CD14-positive monocyte (primary cell): ENCODE measurements at regions not wholly inside any gene's neighbourhood (a gene's known extent, or its start where the extent isn't known, plus 50 kb on each side); places are given as distances from the start of the nearest gene placed in this dataset.

ENCODE experiments used
- DNase-seq, 3 donors: peaks; one replicate each; pipeline ENCODE4 v3.0.0-alpha.2; 2011 to 2022
- H2AFZ ChIP-seq: 2 replicates; pipeline ENCODE4 v1.6.0; 2012; ENCODE audit warnings: mild to moderate bottlenecking, low read depth, low read length, inconsistent platforms; ENCODE audit not compliant: insufficient read depth, poor library complexity, severe bottlenecking
- H3K27ac ChIP-seq, 2 donors: 1 replicate in 1 of 2; 2 replicates in 1 of 2; pipeline ENCODE4 v1.5.1; 2012 to 2013; ENCODE audit warnings: low read length in 2 of 2, control low read depth in 1 of 2, inconsistent platforms in 1 of 2, low read depth in 1 of 2, mild to moderate bottlenecking in 1 of 2
- H3K27me3 ChIP-seq, 2 donors: one replicate each; pipeline versions ENCODE4 v1.6.0 to v1.6.1; 2011 to 2013; ENCODE audit warnings: low read length in 2 of 2; ENCODE audit not compliant: control insufficient read depth in 2 of 2, insufficient read depth in 2 of 2
- H3K36me3 ChIP-seq, 2 donors: replicated peaks in 1 of 2; 1 replicate in 1 of 2; 2 replicates in 1 of 2; pipeline versions ENCODE4 v1.5.1 to v1.6.1; 2012 to 2013; ENCODE audit warnings: low read length in 2 of 2, control low read depth in 1 of 2, inconsistent platforms in 1 of 2, mild to moderate bottlenecking in 1 of 2; ENCODE audit not compliant: insufficient read depth in 2 of 2, control insufficient read depth in 1 of 2
- H3K4me1 ChIP-seq, 2 donors: 1 replicate in 1 of 2; 2 replicates in 1 of 2; pipeline versions ENCODE4 v1.5.1 to v1.6.1; 2012 to 2013; ENCODE audit warnings: low read length in 2 of 2, control low read depth in 1 of 2, inconsistent platforms in 1 of 2, mild to moderate bottlenecking in 1 of 2, moderate library complexity in 1 of 2; ENCODE audit not compliant: insufficient read depth in 2 of 2, control insufficient read depth in 1 of 2
- H3K4me2 ChIP-seq: replicated peaks from 2 replicates; pipeline ENCODE3; 2012; ENCODE audit warnings: low read length, moderate library complexity, mild to moderate bottlenecking; ENCODE audit not compliant: poor library complexity, severe bottlenecking; ENCODE audit errors: extremely low read depth
- H3K4me3 ChIP-seq, 3 experiments: fragments of 200-600 bp in 1 of 3; sonication (generic) in 1 of 3; replicated peaks in 1 of 3; 1 replicate in 2 of 3; 2 replicates in 1 of 3; pipeline ENCODE4 v1.5.1; 2011 to 2013; ENCODE audit warnings: low read length in 3 of 3, mild to moderate bottlenecking in 3 of 3, control low read depth in 2 of 3, low read depth in 2 of 3, inconsistent platforms in 1 of 3, moderate library complexity in 1 of 3
- H3K79me2 ChIP-seq: 2 replicates; pipeline ENCODE4 v1.6.0; 2012; ENCODE audit warnings: mild to moderate bottlenecking, control low read depth, inconsistent platforms, low read length, moderate library complexity; ENCODE audit not compliant: insufficient read depth
- H3K9ac ChIP-seq: 2 replicates; pipeline ENCODE4 v1.6.0; 2017; ENCODE audit warnings: low read length, mild to moderate bottlenecking; ENCODE audit not compliant: insufficient read depth, poor library complexity, severe bottlenecking
- H3K9me3 ChIP-seq, 2 donors: replicated peaks in 1 of 2; 1 replicate in 1 of 2; 2 replicates in 1 of 2; pipeline versions ENCODE4 v1.5.1 to v1.6.1; 2012 to 2013; ENCODE audit warnings: low read length in 2 of 2, control low read depth in 1 of 2; ENCODE audit not compliant: control insufficient read depth in 1 of 2, insufficient read depth in 1 of 2
- H4K20me1 ChIP-seq: 2 replicates; pipeline ENCODE4 v1.6.0; 2012; ENCODE audit warnings: mild to moderate bottlenecking, low read length, control low read depth, moderate library complexity; ENCODE audit not compliant: insufficient read depth
- H3K27ac Mint-ChIP-seq, 7 donors: one replicate each; pipeline ENCODE4 v1.8.0; 2020; ENCODE audit warnings: mild to moderate bottlenecking in 7 of 7, mixed read lengths in 7 of 7, moderate library complexity in 6 of 7, inconsistent platforms in 2 of 7
- H3K27me3 Mint-ChIP-seq, 3 donors: one replicate each; pipeline ENCODE4 v1.8.0; 2021 to 2022; ENCODE audit warnings: low read depth in 3 of 3, mild to moderate bottlenecking in 3 of 3, mixed read lengths in 3 of 3, moderate library complexity in 3 of 3, inconsistent platforms in 1 of 3
- H3K36me3 Mint-ChIP-seq, 2 donors: one replicate each; pipeline ENCODE4 v1.8.0; 2020; ENCODE audit warnings: mixed read lengths in 2 of 2, inconsistent platforms in 1 of 2, mild to moderate bottlenecking in 1 of 2
- H3K4me1 Mint-ChIP-seq: one replicate; pipeline ENCODE4 v1.8.0; 2020; ENCODE audit warnings: mild to moderate bottlenecking, mixed read lengths
- H3K4me3 Mint-ChIP-seq, 2 donors: one replicate each; pipeline ENCODE4 v1.8.0; 2020; ENCODE audit warnings: mild to moderate bottlenecking in 2 of 2, mixed read lengths in 2 of 2, moderate library complexity in 1 of 2
- H3K9me3 Mint-ChIP-seq, 7 donors: one replicate each; pipeline ENCODE4 v1.8.0; 2020 to 2022; ENCODE audit warnings: mixed read lengths in 7 of 7, mild to moderate bottlenecking in 6 of 7, moderate library complexity in 6 of 7, inconsistent platforms in 2 of 7
- WGBS: methylation state at CpG from one replicate; pipeline ENCODE4 v1.1.5; 2013; ENCODE audit warnings: missing lambda C conversion rate; ENCODE audit not compliant: insufficient coverage; 5-methylcytosine and 5-hydroxymethylcytosine counted together
- intact Hi-C, 2 donors: fragments of 100-400 bp; cut with micrococcal nuclease; formaldehyde crosslinking; loops; one replicate each; pipeline versions ENCODE4 v1.15.0 to v1.15.1; 2023
- TF ChIP-seq, protein P1 (sequence below): fragments of 200-600 bp; IDR thresholded peaks from one replicate; pipeline ENCODE4 v1.8.0; 2022; ENCODE audit warnings: antibody characterized with exemption, mild to moderate bottlenecking

DNA sequence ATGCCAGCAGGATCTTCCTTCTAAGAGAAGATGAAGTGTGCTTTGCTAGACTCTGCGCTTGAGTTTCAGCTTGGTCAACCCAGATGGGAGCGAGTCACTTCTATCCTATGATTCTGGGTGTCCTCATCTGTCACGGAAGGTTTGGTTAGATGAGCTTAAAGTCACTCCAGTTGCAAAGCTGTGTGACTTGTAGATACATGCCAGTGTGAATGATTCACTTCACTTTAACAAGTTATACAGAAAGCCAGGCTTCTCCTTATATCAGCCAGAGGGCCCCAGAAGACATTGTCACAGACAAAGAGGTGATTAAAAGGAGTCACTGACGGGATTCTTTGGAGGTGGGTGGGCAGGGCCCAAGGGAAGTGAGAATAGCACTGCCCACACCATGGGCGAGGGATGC, 122.6 kb upstream of the PFKP start:
- Histone ChIP-seq H3K27me3 (no peaks in the 10 kb centered on the region), H3K4me3 (no peak overlapping the region), H3K36me3 (no peaks in the 10 kb centered on the region), H3K9me3 (no peaks in the 10 kb centered on the region), H2AFZ (no peak overlapping the region), H3K79me2 (no peaks in the 10 kb centered on the region), H4K20me1 (no peaks in the 10 kb centered on the region), H3K4me2 (no peak overlapping the region), H3K4me1 (no peaks in the 10 kb centered on the region), H3K27ac (no peak overlapping the region), H3K9ac (no peak overlapping the region)
- no peak overlapping the region for H3K4me3 Mint-ChIP-seq
- DNase-seq = no peak
- H3K9me3 Mint-ChIP-seq = peaks cover 0 to 2% (median 0%) of the 10 kb centered on the region in 7 donors
- intact Hi-C loops = no loop called here
- no peaks in the 10 kb centered on the region for H3K36me3 Mint-ChIP-seq
- 60% methylated on average over 1 of the region's 5 CpGs for WGBS
- H3K27ac Mint-ChIP-seq = no peak overlapping the region
- TF ChIP-seq, protein P1, sequence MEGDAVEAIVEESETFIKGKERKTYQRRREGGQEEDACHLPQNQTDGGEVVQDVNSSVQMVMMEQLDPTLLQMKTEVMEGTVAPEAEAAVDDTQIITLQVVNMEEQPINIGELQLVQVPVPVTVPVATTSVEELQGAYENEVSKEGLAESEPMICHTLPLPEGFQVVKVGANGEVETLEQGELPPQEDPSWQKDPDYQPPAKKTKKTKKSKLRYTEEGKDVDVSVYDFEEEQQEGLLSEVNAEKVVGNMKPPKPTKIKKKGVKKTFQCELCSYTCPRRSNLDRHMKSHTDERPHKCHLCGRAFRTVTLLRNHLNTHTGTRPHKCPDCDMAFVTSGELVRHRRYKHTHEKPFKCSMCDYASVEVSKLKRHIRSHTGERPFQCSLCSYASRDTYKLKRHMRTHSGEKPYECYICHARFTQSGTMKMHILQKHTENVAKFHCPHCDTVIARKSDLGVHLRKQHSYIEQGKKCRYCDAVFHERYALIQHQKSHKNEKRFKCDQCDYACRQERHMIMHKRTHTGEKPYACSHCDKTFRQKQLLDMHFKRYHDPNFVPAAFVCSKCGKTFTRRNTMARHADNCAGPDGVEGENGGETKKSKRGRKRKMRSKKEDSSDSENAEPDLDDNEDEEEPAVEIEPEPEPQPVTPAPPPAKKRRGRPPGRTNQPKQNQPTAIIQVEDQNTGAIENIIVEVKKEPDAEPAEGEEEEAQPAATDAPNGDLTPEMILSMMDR = no peak
- H3K27me3 Mint-ChIP-seq = peaks cover 2 to 6% (median 2%) of the 10 kb centered on the region in 3 donors
- H3K4me1 Mint-ChIP-seq = no peaks in the 10 kb centered on the region

DNA sequence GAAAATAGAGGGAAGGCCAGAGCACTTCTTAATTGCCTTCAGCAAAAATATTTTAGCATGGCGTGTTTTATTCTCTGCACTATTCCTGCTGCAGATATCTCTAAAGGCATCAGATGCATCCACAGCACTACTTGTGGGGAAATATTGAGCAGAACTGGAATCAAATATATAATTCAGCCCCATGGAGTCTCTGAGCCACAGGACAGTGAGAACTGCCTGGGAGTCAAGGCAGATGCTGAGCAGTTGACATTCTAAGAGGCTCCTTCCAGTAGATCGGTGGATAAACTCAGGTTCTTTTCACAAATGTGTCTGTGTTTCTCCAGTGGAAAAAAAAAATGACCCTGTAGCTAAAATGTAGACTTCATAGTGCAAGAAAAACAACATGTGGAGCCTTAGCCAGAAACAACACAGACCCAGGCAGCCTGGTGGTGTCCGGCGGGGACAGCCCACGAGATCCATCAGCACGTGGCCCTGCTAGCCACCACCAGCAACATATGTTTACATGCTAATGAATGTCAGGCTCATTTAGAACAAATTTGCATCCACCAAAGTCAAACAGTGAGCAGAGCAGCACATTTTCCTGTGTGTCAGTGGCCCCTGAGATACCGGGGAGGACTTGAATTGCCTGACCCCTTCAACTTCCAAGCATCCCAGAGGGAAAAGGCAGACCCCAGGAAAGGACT, 123.3 kb upstream of the PFKP start:
- no peak overlapping the region for H3K27ac ChIP-seq
- WGBS = 94% methylated on average over 5 of the region's 7 CpGs
- peaks cover 2 to 8% (median 2%) of the 10 kb centered on the region in 3 donors for H3K27me3 Mint-ChIP-seq
- DNase-seq = no peak
- no peaks in the 10 kb centered on the region for H4K20me1 ChIP-seq
- intact Hi-C loops = no loop called here
- H3K27me3 ChIP-seq = no peaks in the 10 kb centered on the region
- H3K27ac Mint-ChIP-seq = no peak overlapping the region
- no peak overlapping the region for H2AFZ ChIP-seq
- H3K9me3 ChIP-seq = no peaks in the 10 kb centered on the region
- H3K4me1 Mint-ChIP-seq = no peaks in the 10 kb centered on the region
- no peaks in the 10 kb centered on the region for H3K79me2 ChIP-seq
- H3K4me1 ChIP-seq = no peaks in the 10 kb centered on the region
- H3K36me3 Mint-ChIP-seq = no peaks in the 10 kb centered on the region
- no peak overlapping the region for H3K9ac ChIP-seq
- H3K36me3 ChIP-seq = no peaks in the 10 kb centered on the region
- no peak overlapping the region for H3K4me3 ChIP-seq
- H3K9me3 Mint-ChIP-seq = peaks cover 0 to 2% (median 0%) of the 10 kb centered on the region in 7 donors
- no peak overlapping the region for H3K4me2 ChIP-seq
- no peak overlapping the region for H3K4me3 Mint-ChIP-seq
- TF ChIP-seq, protein P1 = no peak
